GM23338 (cell line): ENCODE measurements at regions not wholly inside any gene's neighbourhood (a gene's known extent, or its start where the extent isn't known, plus 50 kb on each side); places are given as distances from the start of the nearest gene placed in this dataset.

Experiments used
- ATAC-seq: fragments of 200-7000 bp; cut with Tn5 transposase; 3 replicates; pipeline ENCODE4 v1.9.1; 2020
- DNase-seq: peaks from one replicate; pipeline ENCODE4 v3.0.0-alpha.2; 2015; ENCODE audit warnings: low spot score
- H2AFZ ChIP-seq: fragments of 200-600 bp; sonication (generic); 2 replicates; pipeline ENCODE4 v1.8.0; 2016; ENCODE audit warnings: antibody characterized with exemption, mild to moderate bottlenecking, moderate library complexity
- H3F3A ChIP-seq: fragments of 200-600 bp; sonication (generic); replicated peaks from 2 replicates; pipeline ENCODE4 v1.8.0; 2017; ENCODE audit warnings: antibody characterized with exemption, mixed run types, low read depth
- H3K27ac ChIP-seq: fragments of 200-600 bp; sonication (generic); 2 replicates; pipeline ENCODE4 v1.6.1; 2016; ENCODE audit warnings: low read depth
- H3K27me3 ChIP-seq: fragments of 200-600 bp; sonication (generic); 2 replicates; pipeline ENCODE4 v1.8.0; 2016; ENCODE audit warnings: mild to moderate bottlenecking, mixed run types, moderate library complexity; ENCODE audit not compliant: insufficient read depth
- H3K36me3 ChIP-seq: fragments of 200-600 bp; sonication (generic); 2 replicates; pipeline ENCODE4 v1.8.0; 2016; ENCODE audit warnings: mild to moderate bottlenecking; ENCODE audit not compliant: insufficient read depth
- H3K4me1 ChIP-seq: fragments of 200-600 bp; sonication (generic); 2 replicates; pipeline ENCODE4 v1.8.0; 2016; ENCODE audit warnings: mild to moderate bottlenecking, moderate library complexity; ENCODE audit not compliant: insufficient read depth
- H3K4me2 ChIP-seq: fragments of 200-600 bp; sonication (generic); 2 replicates; pipeline ENCODE4 v1.7.1; 2017; ENCODE audit warnings: mixed run types
- H3K4me3 ChIP-seq: fragments of 200-600 bp; sonication (generic); 2 replicates; pipeline ENCODE4 v1.6.1; 2016; ENCODE audit warnings: mixed run types
- H3K79me2 ChIP-seq: fragments of 200-600 bp; sonication (generic); replicated peaks from 2 replicates; pipeline ENCODE4 v1.8.0; 2017; ENCODE audit warnings: mild to moderate bottlenecking; ENCODE audit not compliant: insufficient read depth
- H3K9me2 ChIP-seq: fragments of 200-600 bp; sonication (generic); 2 replicates; pipeline ENCODE4 v1.8.0; 2017; ENCODE audit not compliant: insufficient read depth
- H4K20me1 ChIP-seq: fragments of 200-600 bp; sonication (generic); replicated peaks from 2 replicates; pipeline ENCODE4 v1.8.0; 2017; ENCODE audit warnings: mild to moderate bottlenecking; ENCODE audit not compliant: insufficient read depth
- H3K27ac Mint-ChIP-seq: 2 replicates; pipeline ENCODE4 v1.8.0; 2020; ENCODE audit warnings: inconsistent platforms, mild to moderate bottlenecking, moderate library complexity, mixed read lengths
- H3K27me3 Mint-ChIP-seq: 3 replicates; pipeline ENCODE4 v1.8.0; 2022; ENCODE audit warnings: low read depth, mild to moderate bottlenecking, moderate library complexity, mixed read lengths, inconsistent platforms; ENCODE audit not compliant: insufficient read depth, poor library complexity
- H3K36me3 Mint-ChIP-seq: 3 replicates; pipeline ENCODE4 v1.8.0; 2021; ENCODE audit warnings: low read depth, mild to moderate bottlenecking, inconsistent platforms, moderate library complexity, mixed read lengths
- H3K4me1 Mint-ChIP-seq: 3 replicates; pipeline ENCODE4 v1.8.0; 2020; ENCODE audit warnings: mild to moderate bottlenecking, inconsistent platforms, mixed read lengths
- H3K4me3 Mint-ChIP-seq: 3 replicates; pipeline ENCODE4 v1.8.0; 2021; ENCODE audit warnings: moderate library complexity, mild to moderate bottlenecking, inconsistent platforms, mixed read lengths
- H3K9me3 Mint-ChIP-seq: 3 replicates; pipeline ENCODE4 v1.8.0; 2020; ENCODE audit warnings: moderate library complexity, mild to moderate bottlenecking, inconsistent platforms, mixed read lengths
- POLR2AphosphoS5 ChIP-seq: IDR thresholded peaks from 2 replicates; pipeline ENCODE4 v1.6.1; 2016; ENCODE audit warnings: antibody characterized with exemption, low read depth
- ZNF462 ChIP-seq: fragments of 250-450 bp; sonication (Bioruptor Pico); IDR thresholded peaks from 2 replicates; pipeline ENCODE4 v1.5.0; 2020; ENCODE audit warnings: mild to moderate bottlenecking, moderate library complexity

- no peak for TF ChIP-seq ZNF462 (CRISPR knock-in tag)
Observed at GRCh38 chr12:84689638-84690037, 223.0 kb downstream of the SLC6A15 start (continued).

- Histone ChIP-seq H3K36me3 (peaks cover 6% of the 10 kb centered on the region; the same call in 1 of the 2 replicates), H3K27ac (no peak overlapping the region), H3K4me2 (peak overlapping the region; percentile 81), H3K79me2 (peaks cover 57% of the 10 kb centered on the region), H3F3A (no peaks in the 10 kb centered on the region), H4K20me1 (peaks cover 3% of the 10 kb centered on the region; the same call in 1 of the 2 replicates), H3K4me3 (0 out of 2 replicates have a peak overlapping the region, but pooled peaks have one; percentile 57), H3K4me1 (peaks cover 28% of the 10 kb centered on the region), H3K27me3 (no peaks in the 10 kb centered on the region), H3K9me2 (no peaks in the 10 kb centered on the region), H2AFZ (no peak overlapping the region)
- Mint-ChIP-seq H3K9me3 (no peaks in the 10 kb centered on the region), H3K27ac (no peak overlapping the region), H3K27me3 (no peaks in the 10 kb centered on the region), H3K4me3 (no peak overlapping the region), H3K36me3 (peaks cover 9% of the 10 kb centered on the region; the same call in 2 of the 3 replicates), H3K4me1 (peaks cover 27% of the 10 kb centered on the region)
- DNase-seq = no peak
- 0 out of 2 replicates have a peak, but pooled peaks have one; percentile 12 for TF ChIP-seq POLR2AphosphoS5
- no peak for TF ChIP-seq ZNF462 (CRISPR knock-in tag)
- no peak for ATAC-seq
Observed at GRCh38 chr12:84685379-84685778, 227.2 kb downstream of the SLC6A15 start.
